ENCODE measurements at regions not wholly inside any gene's neighbourhood (a gene's known extent, or its start where the extent isn't known, plus 50 kb on each side); places are given as distances from the start of the nearest gene placed in this dataset.

- no peak for DNase-seq (ENCODE audit: low read depth in 4 of 6, low spot score in 6 of 6)
- Histone ChIP-seq H3K27ac (ENCODE audit: low read depth, low read length) (no peak overlapping the region), H3K9me3 (ENCODE audit: control insufficient read depth, insufficient read depth, low read length) (no peaks in the 10 kb centered on the region), H3K36me3 (ENCODE audit: control insufficient read depth, insufficient read depth, low read length) (no peaks in the 10 kb centered on the region), H3K4me1 (ENCODE audit: control insufficient read depth, insufficient read depth, low read length) (peaks cover 3% of the 10 kb centered on the region), H3K4me3 (ENCODE audit: low read depth, low read length) (no peak overlapping the region), H3K27me3 (ENCODE audit: control insufficient read depth, insufficient read depth, low read length) (no peaks in the 10 kb centered on the region)
- WGBS (ENCODE audit: insufficient coverage) = 90% methylated on average over 3 of the region's 5 CpGs
These were observed 391.7 kb upstream of the KLF6 start for GRCh38 chr10:4176500-4177281.

GRCh38 chr10:4174197-4174596 lies 389.2 kb upstream of the KLF6 start:
- no peak overlapping the region for H3K4me3 ChIP-seq (ENCODE audit: low read depth, low read length)
- no peak overlapping the region for H3K27ac ChIP-seq (ENCODE audit: low read depth, low read length)
- H3K36me3 ChIP-seq (ENCODE audit: control insufficient read depth, insufficient read depth, low read length) = no peaks in the 10 kb centered on the region
- no peaks in the 10 kb centered on the region for H3K9me3 ChIP-seq (ENCODE audit: control insufficient read depth, insufficient read depth, low read length)
- DNase-seq (ENCODE audit: low read depth in 4 of 6, low spot score in 6 of 6) = no peak
- H3K27me3 ChIP-seq (ENCODE audit: control insufficient read depth, insufficient read depth, low read length) = no peaks in the 10 kb centered on the region
- peaks cover 3% of the 10 kb centered on the region for H3K4me1 ChIP-seq (ENCODE audit: control insufficient read depth, insufficient read depth, low read length)
- WGBS (ENCODE audit: insufficient coverage) = 92% methylated on average over 7 of the region's 9 CpGs

DNA sequence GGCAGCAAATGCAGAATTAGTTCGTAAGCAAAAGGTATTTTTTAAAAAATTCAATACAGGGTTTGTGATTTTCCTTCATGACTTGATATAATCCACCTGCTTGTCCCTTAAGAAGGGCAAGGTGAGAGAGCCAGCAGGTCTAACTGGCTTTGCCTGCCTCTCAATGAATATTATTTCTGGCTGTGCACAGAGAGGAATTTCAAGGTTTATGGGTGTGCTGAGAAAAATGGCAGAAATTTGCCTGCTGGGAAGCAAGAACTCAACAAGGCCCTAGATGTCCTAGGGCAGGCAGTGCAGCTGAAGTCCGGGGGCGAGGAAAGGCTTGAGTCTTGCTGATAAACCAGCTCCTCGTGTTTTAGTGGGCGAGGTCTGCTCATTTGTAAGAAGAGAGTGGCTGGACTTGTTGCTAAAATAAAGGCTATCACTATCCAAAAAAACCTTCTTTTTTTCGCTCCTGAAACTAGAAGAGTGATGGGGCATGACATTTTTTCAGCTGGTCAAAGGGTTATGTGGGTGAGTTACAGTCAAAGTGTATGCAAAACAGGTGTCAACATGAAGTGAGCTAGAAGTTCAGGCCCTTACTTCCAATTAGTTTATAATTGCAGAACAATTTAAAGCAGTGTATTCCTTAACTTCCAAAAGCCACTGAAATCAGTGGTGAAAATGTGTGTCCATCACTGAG lies 385.8 kb upstream of the KLF6 start:
- WGBS (ENCODE audit: insufficient coverage) = 94% methylated on average over 3 of the region's 6 CpGs
- no peaks in the 10 kb centered on the region for H3K9me3 ChIP-seq (ENCODE audit: control insufficient read depth, insufficient read depth, low read length)
- H3K27ac ChIP-seq (ENCODE audit: low read depth, low read length) = no peak overlapping the region
- peaks cover 3% of the 10 kb centered on the region for H3K4me1 ChIP-seq (ENCODE audit: control insufficient read depth, insufficient read depth, low read length)
- H3K27me3 ChIP-seq (ENCODE audit: control insufficient read depth, insufficient read depth, low read length) = no peaks in the 10 kb centered on the region
- no peaks in the 10 kb centered on the region for H3K36me3 ChIP-seq (ENCODE audit: control insufficient read depth, insufficient read depth, low read length)
- DNase-seq (ENCODE audit: low read depth in 4 of 6, low spot score in 6 of 6) = no peak
- H3K4me3 ChIP-seq (ENCODE audit: low read depth, low read length) = no peak overlapping the region

DNA sequence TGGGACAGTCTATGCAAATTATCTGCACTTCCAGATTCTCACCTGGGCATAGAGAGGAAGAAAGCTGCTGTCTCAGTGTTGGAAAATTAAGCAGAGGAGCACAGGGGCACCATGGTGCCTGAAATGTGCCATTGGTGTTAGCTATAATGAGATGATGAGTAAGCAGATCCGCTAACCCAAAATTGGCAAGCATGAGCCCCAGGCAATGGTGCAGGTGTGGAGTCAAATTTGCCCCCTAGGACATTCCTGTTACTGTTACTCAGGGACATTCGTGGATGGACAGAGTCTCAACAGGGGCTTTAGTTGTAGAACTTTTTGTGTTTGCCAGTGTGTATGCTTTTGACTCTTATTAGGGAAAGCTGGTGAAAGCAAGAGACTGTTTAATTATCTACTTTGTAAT lies 385.2 kb upstream of the KLF6 start:
- H3K27ac ChIP-seq (ENCODE audit: low read depth, low read length) = no peak overlapping the region
- H3K36me3 ChIP-seq (ENCODE audit: control insufficient read depth, insufficient read depth, low read length) = no peaks in the 10 kb centered on the region
- no peak for DNase-seq (ENCODE audit: low read depth in 4 of 6, low spot score in 6 of 6)
- no peaks in the 10 kb centered on the region for H3K4me1 ChIP-seq (ENCODE audit: control insufficient read depth, insufficient read depth, low read length)
- no peak overlapping the region for H3K4me3 ChIP-seq (ENCODE audit: low read depth, low read length)
- 100% methylated on average over 2 of the region's 2 CpGs for WGBS (ENCODE audit: insufficient coverage)
- H3K9me3 ChIP-seq (ENCODE audit: control insufficient read depth, insufficient read depth, low read length) = no peaks in the 10 kb centered on the region
- no peaks in the 10 kb centered on the region for H3K27me3 ChIP-seq (ENCODE audit: control insufficient read depth, insufficient read depth, low read length)

GRCh38 chr10:4169448-4169847 lies 384.4 kb upstream of the KLF6 start:
- H3K36me3 ChIP-seq (ENCODE audit: control insufficient read depth, insufficient read depth, low read length) = no peaks in the 10 kb centered on the region
- no peak for DNase-seq (ENCODE audit: low read depth in 4 of 6, low spot score in 6 of 6)
- H3K9me3 ChIP-seq (ENCODE audit: control insufficient read depth, insufficient read depth, low read length) = no peaks in the 10 kb centered on the region
- no peaks in the 10 kb centered on the region for H3K4me1 ChIP-seq (ENCODE audit: control insufficient read depth, insufficient read depth, low read length)
- H3K27me3 ChIP-seq (ENCODE audit: control insufficient read depth, insufficient read depth, low read length) = no peaks in the 10 kb centered on the region
- H3K4me3 ChIP-seq (ENCODE audit: low read depth, low read length) = no peak overlapping the region
- H3K27ac ChIP-seq (ENCODE audit: low read depth, low read length) = no peak overlapping the region
- WGBS (ENCODE audit: insufficient coverage) = no CpG with 5 or more reads among the region's 1 CpG

DNA sequence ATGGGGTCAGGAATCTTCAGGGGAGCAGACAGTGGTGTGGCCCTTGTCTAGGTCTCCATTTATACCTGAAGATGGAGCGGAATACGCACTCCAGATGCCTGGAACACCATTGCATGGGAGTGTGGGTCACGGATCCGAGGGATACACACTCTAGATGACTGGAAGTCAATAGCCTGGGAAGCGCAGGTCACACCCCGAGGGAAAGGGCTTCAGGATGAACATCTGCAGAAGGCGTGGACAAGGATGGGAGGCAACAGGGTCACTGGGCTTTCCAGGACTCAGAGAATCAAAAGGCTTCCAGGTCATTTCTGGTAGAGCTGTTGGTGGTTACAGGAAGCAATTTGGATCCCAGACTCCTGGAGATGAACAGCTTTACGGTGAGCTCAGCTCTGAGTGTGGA lies 382.2 kb upstream of the KLF6 start:
- no peaks in the 10 kb centered on the region for H3K36me3 ChIP-seq (ENCODE audit: control insufficient read depth, insufficient read depth, low read length)
- WGBS (ENCODE audit: insufficient coverage) = 90% methylated on average over 8 of the region's 8 CpGs
- H3K4me3 ChIP-seq (ENCODE audit: low read depth, low read length) = no peak overlapping the region
- no peaks in the 10 kb centered on the region for H3K4me1 ChIP-seq (ENCODE audit: control insufficient read depth, insufficient read depth, low read length)
- H3K27ac ChIP-seq (ENCODE audit: low read depth, low read length) = no peak overlapping the region
- H3K9me3 ChIP-seq (ENCODE audit: control insufficient read depth, insufficient read depth, low read length) = no peaks in the 10 kb centered on the region
- no peak for DNase-seq (ENCODE audit: low read depth in 4 of 6, low spot score in 6 of 6)
- no peaks in the 10 kb centered on the region for H3K27me3 ChIP-seq (ENCODE audit: control insufficient read depth, insufficient read depth, low read length)

GRCh38 chr10:4162571-4163286 lies 377.7 kb upstream of the KLF6 start:
- no peak for DNase-seq (ENCODE audit: low read depth in 4 of 6, low spot score in 6 of 6)
- H3K36me3 ChIP-seq (ENCODE audit: control insufficient read depth, insufficient read depth, low read length) = no peaks in the 10 kb centered on the region
- H3K4me3 ChIP-seq (ENCODE audit: low read depth, low read length) = no peak overlapping the region
- no peaks in the 10 kb centered on the region for H3K9me3 ChIP-seq (ENCODE audit: control insufficient read depth, insufficient read depth, low read length)
- 91% methylated on average over 6 of the region's 7 CpGs for WGBS (ENCODE audit: insufficient coverage)
- H3K4me1 ChIP-seq (ENCODE audit: control insufficient read depth, insufficient read depth, low read length) = no peaks in the 10 kb centered on the region
- no peak overlapping the region for H3K27ac ChIP-seq (ENCODE audit: low read depth, low read length)
- H3K27me3 ChIP-seq (ENCODE audit: control insufficient read depth, insufficient read depth, low read length) = no peaks in the 10 kb centered on the region

DNA sequence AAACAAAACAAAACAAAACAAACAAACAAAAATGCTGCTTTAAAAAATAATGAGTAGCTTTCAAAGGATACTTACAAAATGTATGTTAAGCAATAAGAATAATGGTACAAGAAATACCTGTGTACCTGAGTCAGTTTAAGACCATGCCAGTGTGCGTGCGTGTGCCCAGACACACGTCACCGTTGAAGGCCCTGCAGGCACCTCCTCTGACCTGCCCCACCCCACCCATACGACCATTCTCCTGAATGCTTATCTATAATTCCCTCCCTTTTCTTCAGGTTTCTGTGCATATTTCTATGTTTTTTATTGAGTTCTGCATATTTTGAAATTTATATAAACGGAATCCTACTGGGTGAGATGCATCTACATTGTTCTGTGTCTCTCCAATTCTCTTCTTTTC lies 374.2 kb upstream of the KLF6 start:
- no CpG with 5 or more reads among the region's 6 CpGs for WGBS (ENCODE audit: insufficient coverage)
- H3K9me3 ChIP-seq (ENCODE audit: control insufficient read depth, insufficient read depth, low read length) = no peaks in the 10 kb centered on the region

DNA sequence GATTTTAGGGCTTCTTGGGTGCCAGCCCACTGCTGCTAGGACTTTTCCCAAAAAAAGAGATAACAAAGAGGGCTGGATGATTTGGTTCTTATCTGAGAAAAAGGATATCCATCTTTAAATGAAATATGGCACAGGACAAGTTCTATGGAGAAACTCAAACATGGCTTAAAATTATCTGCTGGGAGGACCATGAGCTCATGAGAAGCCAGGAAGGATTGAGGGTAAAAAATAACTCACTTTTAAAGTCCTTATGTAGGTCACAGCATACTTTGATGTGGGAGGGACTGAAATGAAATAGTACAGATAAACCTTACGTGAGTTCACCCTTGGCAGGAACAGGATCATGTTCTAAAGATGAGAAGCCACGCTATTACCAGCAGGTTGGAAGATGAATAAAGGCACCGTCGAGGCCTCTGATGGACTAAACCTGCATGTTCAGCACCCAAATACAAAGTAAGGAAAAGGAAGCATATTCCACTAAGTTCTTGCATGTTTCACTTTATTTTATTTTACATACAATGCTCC lies 369.2 kb upstream of the KLF6 start:
- H3K36me3 ChIP-seq (ENCODE audit: control insufficient read depth, insufficient read depth, low read length) = no peaks in the 10 kb centered on the region
- no peak overlapping the region for H3K4me3 ChIP-seq (ENCODE audit: low read depth, low read length)
- H3K4me1 ChIP-seq (ENCODE audit: control insufficient read depth, insufficient read depth, low read length) = no peaks in the 10 kb centered on the region
- 90% methylated on average over 2 of the region's 4 CpGs for WGBS (ENCODE audit: insufficient coverage)
- no peaks in the 10 kb centered on the region for H3K9me3 ChIP-seq (ENCODE audit: control insufficient read depth, insufficient read depth, low read length)
- no peak for DNase-seq (ENCODE audit: low read depth in 4 of 6, low spot score in 6 of 6)
- H3K27ac ChIP-seq (ENCODE audit: low read depth, low read length) = no peak overlapping the region
- no peaks in the 10 kb centered on the region for H3K27me3 ChIP-seq (ENCODE audit: control insufficient read depth, insufficient read depth, low read length)

More for the DNA sequence above, 374.2 kb upstream of the KLF6 start:
- Histone ChIP-seq H3K27me3 (ENCODE audit: control insufficient read depth, insufficient read depth, low read length) (no peaks in the 10 kb centered on the region), H3K4me1 (ENCODE audit: control insufficient read depth, insufficient read depth, low read length) (no peaks in the 10 kb centered on the region), H3K4me3 (ENCODE audit: low read depth, low read length) (no peak overlapping the region), H3K36me3 (ENCODE audit: control insufficient read depth, insufficient read depth, low read length) (no peaks in the 10 kb centered on the region), H3K27ac (ENCODE audit: low read depth, low read length) (no peak overlapping the region)
- no peak for DNase-seq (ENCODE audit: low read depth in 4 of 6, low spot score in 6 of 6)
